HCT116 (cell line): ENCODE measurements at regions not wholly inside any gene's neighbourhood (a gene's known extent, or its start where the extent isn't known, plus 50 kb on each side); places are given as distances from the start of the nearest gene placed in this dataset.

Experiments
- ATAC-seq: fragments of 200-7000 bp; cut with Tn5 transposase; 2 replicates; pipeline ENCODE4 v1.9.1; 2020; ENCODE audit warnings: mild to moderate bottlenecking, moderate library complexity
- BruUV-seq: library from RNA; stranded (reverse); fragments of 400-500 nt; replicated peaks from 2 replicates; lab custom pipeline; 2021; lab: Mats Ljungman, UMichigan
- CTCF ChIA-PET: fragments of 300-600 bp; sonication (Branson Sonifier 250); formaldehyde crosslinking; loops from one replicate; lab custom pipeline; 2021; ENCODE audit warnings: antibody characterized with exemption; lab: Charles Lee
- POLR2A ChIA-PET: fragments of 300-600, 350-600 bp; sonication (Branson Sonifier 250); formaldehyde crosslinking; loops from one replicate; lab custom pipeline; 2021; ENCODE audit warnings: antibody characterized with exemption; lab: Charles Lee
- RAD21 ChIA-PET, 2 experiments: fragments of 300-600 bp; sonication (Branson Sonifier 250); formaldehyde crosslinking; loops; one replicate each; lab custom pipeline; 2023; ENCODE audit warnings: low total read pairs in 2 of 2; ENCODE audit not compliant: uncharacterized antibody in 2 of 2, unreplicated experiment in 2 of 2, low non-redundant PET in 1 of 2; lab: Charles Lee
- DNase-seq: peaks from one replicate; pipeline ENCODE4 v3.0.0-alpha.2; 2010; ENCODE audit warnings: low read depth, low spot score
- H2AFZ ChIP-seq: fragments of 200-600 bp; shearing (Covaris generic), sonication (generic); 2 replicates; pipeline ENCODE4 v1.6.1; 2017; ENCODE audit warnings: low read depth, mixed run types, mixed read lengths, antibody characterized with exemption, low read length; ENCODE audit not compliant: poor library complexity, severe bottlenecking
- H3K27ac ChIP-seq: 2 replicates; pipeline ENCODE4 v1.5.1; 2012; ENCODE audit warnings: low read depth, low read length
- H3K27me3 ChIP-seq: fragments of 200-600 bp; sonication (generic); 2 replicates; pipeline ENCODE4 v1.6.1; 2016; ENCODE audit warnings: mixed run types, low read length, mixed read lengths; ENCODE audit not compliant: insufficient read depth
- H3K36me3 ChIP-seq, 2 experiments: fragments of 200-500 bp in 1 of 2; fragments of 200-600 bp in 1 of 2; sonication (Bioruptor generic) in 1 of 2; sonication (generic) in 1 of 2; 2 replicates each; pipeline versions ENCODE4 v1.5.1 to v1.6.1; 2014 to 2016; ENCODE audit warnings: low read length in 2 of 2, inconsistent platforms in 1 of 2, mixed read lengths in 1 of 2, mixed run types in 1 of 2; ENCODE audit not compliant: insufficient read depth in 2 of 2, control insufficient read depth in 1 of 2
- H3K4me1 ChIP-seq, 2 experiments: fragments of 200-600 bp in 1 of 2; sonication (generic) in 1 of 2; 2 replicates each; pipeline versions ENCODE4 v1.5.1 to v1.6.1; 2012 to 2017; ENCODE audit warnings: low read length in 2 of 2, inconsistent platforms in 1 of 2, mild to moderate bottlenecking in 1 of 2, mixed read lengths in 1 of 2, mixed run types in 1 of 2, moderate library complexity in 1 of 2; ENCODE audit not compliant: insufficient read depth in 2 of 2, control insufficient read depth in 1 of 2
- H3K4me2 ChIP-seq: fragments of 200-600 bp; sonication (generic); 2 replicates; pipeline ENCODE4 v1.6.1; 2017; ENCODE audit warnings: mixed run types, low read length, mixed read lengths
- H3K4me3 ChIP-seq, 2 experiments: fragments of 200-600 bp in 1 of 2; sonication (generic) in 1 of 2; replicated peaks in 1 of 2; 2 replicates each; pipeline ENCODE4 v1.5.1; 2011 to 2016; ENCODE audit warnings: low read length in 2 of 2, control low read depth in 1 of 2, low read depth in 1 of 2, mild to moderate bottlenecking in 1 of 2, mixed read lengths in 1 of 2, mixed run types in 1 of 2
- H3K79me2 ChIP-seq: fragments of 200-600 bp; sonication (generic); 2 replicates; pipeline ENCODE4 v1.6.1; 2017; ENCODE audit warnings: mild to moderate bottlenecking, mixed run types, low read length, moderate library complexity, mixed read lengths; ENCODE audit not compliant: insufficient read depth
- H3K9ac ChIP-seq: fragments of 200-600 bp; sonication (generic); 2 replicates; pipeline ENCODE4 v1.6.1; 2016; ENCODE audit warnings: low read length, mixed read lengths
- H3K9me2 ChIP-seq: fragments of 200-600 bp; sonication (generic), shearing (Covaris generic); 2 replicates; pipeline ENCODE4 v1.6.1; 2017; ENCODE audit warnings: mixed run types, mild to moderate bottlenecking, moderate library complexity; ENCODE audit not compliant: insufficient read depth
- H3K9me3 ChIP-seq, 2 experiments: fragments of 200-500 bp in 1 of 2; fragments of 200-600 bp in 1 of 2; sonication (Bioruptor generic) in 1 of 2; sonication (generic) in 1 of 2; 2 replicates each; pipeline ENCODE4 v1.6.1; 2014 to 2017; ENCODE audit warnings: low read length in 2 of 2, mixed read lengths in 2 of 2, inconsistent platforms in 1 of 2, low read depth in 1 of 2, mild to moderate bottlenecking in 1 of 2, mixed run types in 1 of 2, moderate library complexity in 1 of 2; ENCODE audit not compliant: control insufficient read depth in 1 of 2, insufficient read depth in 1 of 2
- H4K20me1 ChIP-seq: fragments of 200-600 bp; sonication (generic), shearing (Covaris generic); 2 replicates; pipeline ENCODE4 v1.6.1; 2017; ENCODE audit warnings: mixed run types, mild to moderate bottlenecking, moderate library complexity; ENCODE audit not compliant: insufficient read depth
- EGR1 ChIP-seq: IDR thresholded peaks from 2 replicates; pipeline ENCODE4 v1.6.1; 2012; ENCODE audit warnings: low read depth
- EZH2 ChIP-seq: fragments of 200-600 bp; sonication (generic); IDR thresholded peaks from 2 replicates; pipeline ENCODE4 v1.6.1; 2017; ENCODE audit warnings: antibody characterized with exemption, mixed run types
- JUND ChIP-seq: IDR thresholded peaks from 2 replicates; pipeline ENCODE4 v1.6.1; 2012
- POLR2A ChIP-seq: IDR thresholded peaks from 2 replicates; pipeline ENCODE4 v1.7.0; 2011; ENCODE audit warnings: borderline replicate concordance; ENCODE audit not compliant: insufficient read depth, insufficient read length; ENCODE audit errors: extremely low read depth
- SIN3A ChIP-seq: IDR thresholded peaks from 2 replicates; pipeline ENCODE4 v1.6.1; 2012; ENCODE audit warnings: low read depth
- SP1 ChIP-seq: IDR thresholded peaks from 2 replicates; pipeline ENCODE4 v1.6.1; 2012; ENCODE audit warnings: low read depth
- SRF ChIP-seq: IDR thresholded peaks from 2 replicates; pipeline ENCODE4 v1.6.1; 2012; ENCODE audit warnings: low read depth
- TCF7L2 ChIP-seq: IDR thresholded peaks from 2 replicates; pipeline ENCODE4 v1.7.0; 2011; ENCODE audit warnings: borderline replicate concordance, inconsistent platforms; ENCODE audit not compliant: insufficient read depth, insufficient read length; ENCODE audit errors: extremely low read depth
- intact Hi-C: fragments of 100-400 bp; cut with micrococcal nuclease; formaldehyde crosslinking; loops from 2 replicates; pipeline ENCODE4 v1.10.0; 2022

DNA sequence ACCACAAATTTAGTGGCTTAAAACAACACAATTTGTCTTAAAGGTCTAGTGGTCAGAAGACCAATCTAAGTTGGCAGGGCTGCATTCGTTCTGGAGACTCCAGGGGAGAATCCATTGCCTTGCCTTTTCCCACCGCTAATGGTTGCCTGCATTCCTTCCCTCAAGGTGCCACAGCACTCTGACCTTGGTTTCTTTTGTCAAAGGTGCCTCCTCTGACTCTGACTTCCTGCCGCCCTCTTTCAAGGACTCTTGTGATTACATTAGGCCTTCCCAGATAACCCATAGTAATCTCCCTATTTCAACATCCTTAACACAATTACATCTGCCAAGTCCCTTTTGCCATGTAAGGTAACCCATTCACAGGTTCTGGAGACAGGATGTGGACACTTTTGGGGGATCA lies 145.3 kb downstream of the S1PR1 start:
- ChIA-PET CTCF (no interaction called here), RAD21 (no interaction called here), POLR2A (no interaction called here)
- Histone ChIP-seq H3K9me3 (no peaks in the 10 kb centered on the region), H3K9ac (no peak overlapping the region), H4K20me1 (no peaks in the 10 kb centered on the region), H3K9me2 (no peaks in the 10 kb centered on the region), H3K4me2 (no peak overlapping the region), H3K27me3 (no peaks in the 10 kb centered on the region), H3K36me3 (no peaks in the 10 kb centered on the region), H3K79me2 (no peaks in the 10 kb centered on the region), H3K27ac (no peak overlapping the region), H2AFZ (no peak overlapping the region), H3K4me1 (no peaks in the 10 kb centered on the region), H3K4me3 (no peak overlapping the region)
- DNase-seq, result no peak
- no TSS peak for BruUV-seq
- no peak for ATAC-seq
- intact Hi-C loops, result no loop called here
- TF ChIP-seq JUND (no peak), TCF7L2 (peak; percentile 75)

DNA sequence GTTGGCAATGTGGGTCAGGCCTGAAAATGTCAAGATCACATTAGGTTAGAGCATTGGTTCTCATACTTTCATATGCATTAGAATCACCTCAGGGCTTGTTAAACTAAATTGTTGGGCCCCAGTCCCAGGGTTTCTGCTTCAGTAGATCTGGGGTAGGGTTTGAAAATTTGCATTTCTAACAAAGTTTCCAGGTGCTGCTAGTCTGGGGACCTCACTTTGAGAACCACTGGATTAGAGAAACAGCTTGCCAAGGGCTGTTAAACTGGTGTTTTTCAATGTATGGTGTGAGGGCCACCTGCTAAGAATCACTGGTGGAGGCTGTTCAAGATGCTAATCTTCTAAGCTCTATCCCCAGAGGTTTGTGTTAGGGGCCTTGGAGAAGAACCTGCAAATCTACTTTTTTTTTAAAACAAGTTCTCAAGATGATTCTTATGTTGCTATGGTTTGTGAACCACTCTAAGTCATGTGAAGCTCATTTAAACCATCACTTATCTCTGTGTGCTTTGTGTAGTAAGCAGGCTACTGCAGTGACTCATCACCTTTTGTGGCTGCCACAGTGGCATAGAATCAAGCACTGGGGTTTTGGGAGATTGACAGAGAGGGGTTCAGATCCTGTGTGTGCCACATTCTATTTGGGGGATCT lies 152.2 kb downstream of the S1PR1 start:
- H3K27ac ChIP-seq, result no peak overlapping the region
- intact Hi-C loops, result no loop called here
- ATAC-seq, result no peak
- no peaks in the 10 kb centered on the region for H4K20me1 ChIP-seq
- no peaks in the 10 kb centered on the region for H3K79me2 ChIP-seq
- H3K9ac ChIP-seq, result no peak overlapping the region
- H3K9me3 ChIP-seq, result no peaks in the 10 kb centered on the region
- no peak for TF ChIP-seq TCF7L2
- TF ChIP-seq JUND, result no peak
- no peak for TF ChIP-seq SP1
- no peak for TF ChIP-seq EGR1
- TF ChIP-seq SRF, result no peak
- TF ChIP-seq EZH2, result no peak
- no peak for TF ChIP-seq POLR2A
- TF ChIP-seq SIN3A, result no peak
- POLR2A ChIA-PET, result no interaction called here
- BruUV-seq, result no TSS peak
- RAD21 ChIA-PET, result no interaction called here
- CTCF ChIA-PET, result no interaction called here
- H3K9me2 ChIP-seq, result no peaks in the 10 kb centered on the region
- DNase-seq, result no peak
- H3K27me3 ChIP-seq, result peaks cover 6% of the 10 kb centered on the region; the same call in 1 of the 2 replicates
- H3K4me2 ChIP-seq, result no peak overlapping the region
- H3K4me3 ChIP-seq, result no peak overlapping the region
- H2AFZ ChIP-seq, result no peak overlapping the region
- no peaks in the 10 kb centered on the region for H3K4me1 ChIP-seq
- no peaks in the 10 kb centered on the region for H3K36me3 ChIP-seq
